ENCODE measurements at regions not wholly inside any gene's neighbourhood (a gene's known extent, or its start where the extent isn't known, plus 50 kb on each side); places are given as distances from the start of the nearest gene placed in this dataset.

GRCh38 chr9:135287627-135288026 lies 192.0 kb upstream of the PPP1R26 start:
- intact Hi-C loops (cut with DNase I), result no loop called here
- no peaks in the 10 kb centered on the region for H3K9me3 ChIP-seq
- TF ChIP-seq CTCF (IDR thresholded peaks at IDR 0.05), result no peak
- TF ChIP-seq POLR2A (IDR thresholded peaks at IDR 0.05), result no peak
- H3K27me3 ChIP-seq, result no peaks in the 10 kb centered on the region
- no peak overlapping the region for H3K27ac ChIP-seq
- 71% methylated on average over 8 of the region's 16 CpGs for WGBS (ENCODE audit: insufficient coverage, low coverage, low lambda C conversion rate, missing lambda C conversion rate)
- no peak overlapping the region for H3K4me3 ChIP-seq
- H3K36me3 ChIP-seq, result no peaks in the 10 kb centered on the region
- H3K4me1 ChIP-seq, result no peaks in the 10 kb centered on the region
- ATAC-seq (no peak), DNase-seq (peak in 1 of 3 donors; percentile 25)

GRCh38 chr9:135288054-135288453 lies 191.5 kb upstream of the PPP1R26 start:
- H3K4me3 ChIP-seq, result no peak overlapping the region
- no peaks in the 10 kb centered on the region for H3K36me3 ChIP-seq
- DNase-seq, result no peak
- H3K9me3 ChIP-seq, result no peaks in the 10 kb centered on the region
- no peak for TF ChIP-seq POLR2A (IDR thresholded peaks at IDR 0.05)
- TF ChIP-seq CTCF (IDR thresholded peaks at IDR 0.05), result no peak
- no peaks in the 10 kb centered on the region for H3K4me1 ChIP-seq
- no peaks in the 10 kb centered on the region for H3K27me3 ChIP-seq
- no peak for ATAC-seq
- H3K27ac ChIP-seq, result no peak overlapping the region
- no CpG with 5 or more reads among the region's 24 CpGs for WGBS (ENCODE audit: insufficient coverage, low coverage, low lambda C conversion rate, missing lambda C conversion rate)
- intact Hi-C loops (cut with DNase I), result no loop called here

- DNase-seq (no peak), ATAC-seq (no peak)
- intact Hi-C loops (cut with DNase I), result no loop called here
- Histone ChIP-seq H3K4me3 (no peak overlapping the region), H3K36me3 (no peaks in the 10 kb centered on the region), H3K27me3 (no peaks in the 10 kb centered on the region), H3K9me3 (no peaks in the 10 kb centered on the region), H3K27ac (no peak overlapping the region), H3K4me1 (no peaks in the 10 kb centered on the region)
- 76% methylated on average over 13 of the region's 17 CpGs for WGBS (ENCODE audit: insufficient coverage, low coverage, low lambda C conversion rate, missing lambda C conversion rate)
- TF ChIP-seq CTCF (IDR thresholded peaks at IDR 0.05), result no peak
- no peak for TF ChIP-seq POLR2A (IDR thresholded peaks at IDR 0.05)
Measured at GRCh38 chr9:135289081-135289491, 190.5 kb upstream of the PPP1R26 start.

- no peak overlapping the region for H3K4me3 ChIP-seq
- ATAC-seq (no peak), DNase-seq (no peak)
- intact Hi-C loops (cut with DNase I), result no loop called here
- no peak for TF ChIP-seq CTCF (IDR thresholded peaks at IDR 0.05)
- TF ChIP-seq POLR2A (IDR thresholded peaks at IDR 0.05), result no peak
- no peaks in the 10 kb centered on the region for H3K4me1 ChIP-seq
- H3K27me3 ChIP-seq, result no peaks in the 10 kb centered on the region
- H3K36me3 ChIP-seq, result no peaks in the 10 kb centered on the region
- no peak overlapping the region for H3K27ac ChIP-seq
- WGBS (ENCODE audit: insufficient coverage, low coverage, low lambda C conversion rate, missing lambda C conversion rate), result 33% methylated on average over 4 of the region's 9 CpGs
- H3K9me3 ChIP-seq, result no peaks in the 10 kb centered on the region
Measured at GRCh38 chr9:135290086-135290485, 189.5 kb upstream of the PPP1R26 start.

- intact Hi-C loops (cut with DNase I), result no loop called here
- WGBS (ENCODE audit: insufficient coverage, low coverage, low lambda C conversion rate, missing lambda C conversion rate), result 65% methylated on average over 8 of the region's 9 CpGs
- no peak for TF ChIP-seq POLR2A (IDR thresholded peaks at IDR 0.05)
- TF ChIP-seq CTCF (IDR thresholded peaks at IDR 0.05), result no peak
- no peaks in the 10 kb centered on the region for H3K9me3 ChIP-seq
- no peaks in the 10 kb centered on the region for H3K4me1 ChIP-seq
- no peak overlapping the region for H3K27ac ChIP-seq
- no peaks in the 10 kb centered on the region for H3K27me3 ChIP-seq
- H3K36me3 ChIP-seq, result no peaks in the 10 kb centered on the region
- DNase-seq, result no peak
- no peak for ATAC-seq
- H3K4me3 ChIP-seq, result no peak overlapping the region
Measured at GRCh38 chr9:135290566-135290965, 189.0 kb upstream of the PPP1R26 start.

All from right lobe of liver (tissue), 6 donors.